Right hindlimb (tissue), 1 donor: ENCODE measurements at regions not wholly inside any gene's neighbourhood (a gene's known extent, or its start where the extent isn't known, plus 50 kb on each side); places are given as distances from the start of the nearest gene placed in this dataset.
"Not testable (repeated sequence)": the region's sequence is repeated elsewhere in the genome, so short reads cannot be mapped to it uniquely, and the experiment has no call there.

Source experiments
- DNase-seq: peaks from one replicate; pipeline ENCODE4 v3.0.0-alpha.2; 2018

GRCh38 chr1:222415441-222415840 is 132.5 kb downstream of the HHIPL2 start:
- no peak for DNase-seq

- no peak for DNase-seq
Measured at GRCh38 chr1:222413991-222414549, 133.8 kb downstream of the HHIPL2 start.

GRCh38 chr1:222413436-222413835 is 134.5 kb downstream of the HHIPL2 start:
- DNase-seq, result no peak

GRCh38 chr1:222404710-222405109 is 143.2 kb downstream of the HHIPL2 start:
- no peak for DNase-seq

GRCh38 chr1:222399197-222399596 is 148.7 kb downstream of the HHIPL2 start:
- DNase-seq, result no peak

GRCh38 chr1:222394224-222394623 is 153.7 kb downstream of the HHIPL2 start:
- no peak for DNase-seq

- no peak for DNase-seq
Measured at GRCh38 chr1:222392556-222392955, 155.3 kb downstream of the HHIPL2 start.

- no peak for DNase-seq
Measured at GRCh38 chr1:222390181-222390580, 157.7 kb downstream of the HHIPL2 start.

GRCh38 chr1:222387007-222387814 is 160.7 kb downstream of the HHIPL2 start:
- no peak for DNase-seq

- no peak for DNase-seq
Measured at GRCh38 chr1:222385955-222386354, 161.9 kb downstream of the HHIPL2 start.

- no peak for DNase-seq
Measured at GRCh38 chr1:222385262-222385661, 162.6 kb downstream of the HHIPL2 start.

GRCh38 chr1:222384531-222384930 is 163.4 kb downstream of the HHIPL2 start:
- no peak for DNase-seq

- DNase-seq, result no peak
Measured at GRCh38 chr1:222382171-222382570, 165.7 kb downstream of the HHIPL2 start.

GRCh38 chr1:222377428-222378088 is 170.3 kb downstream of the HHIPL2 start:
- DNase-seq, result no peak

- DNase-seq, result not testable (repeated sequence)
Measured at GRCh38 chr1:222376791-222377190, 171.1 kb downstream of the HHIPL2 start.

- DNase-seq, result no peak
Measured at GRCh38 chr1:222375701-222376100, 172.2 kb downstream of the HHIPL2 start.

- DNase-seq, result no peak
Measured at GRCh38 chr1:222373831-222374602, 173.9 kb downstream of the HHIPL2 start.

- no peak for DNase-seq
Measured at GRCh38 chr1:222373216-222373615, 174.7 kb downstream of the HHIPL2 start.

- no peak for DNase-seq
Measured at GRCh38 chr1:222372221-222372620, 175.7 kb downstream of the HHIPL2 start.

GRCh38 chr1:222370913-222371675 is 176.8 kb downstream of the HHIPL2 start:
- DNase-seq, result no peak

- no peak for DNase-seq
Measured at GRCh38 chr1:222370081-222370912, 177.6 kb downstream of the HHIPL2 start.

GRCh38 chr1:222369148-222369547 is 178.8 kb downstream of the HHIPL2 start:
- no peak for DNase-seq
